HTR-8/SVneo (cell line): ENCODE measurements at regions not wholly inside any gene's neighbourhood (a gene's known extent, or its start where the extent isn't known, plus 50 kb on each side); places are given as distances from the start of the nearest gene placed in this dataset.

Experiments
- DNase-seq: peaks from one replicate; pipeline ENCODE4 v3.0.0; 2011; ENCODE audit warnings: low spot score, mixed read lengths; ENCODE audit not compliant: insufficient read length
- FAIRE-seq: peaks from 2 replicates; lab custom pipeline; 2011; peaks lifted over from hg19 to GRCh38; lab: Jason Lieb, UNC

DNA sequence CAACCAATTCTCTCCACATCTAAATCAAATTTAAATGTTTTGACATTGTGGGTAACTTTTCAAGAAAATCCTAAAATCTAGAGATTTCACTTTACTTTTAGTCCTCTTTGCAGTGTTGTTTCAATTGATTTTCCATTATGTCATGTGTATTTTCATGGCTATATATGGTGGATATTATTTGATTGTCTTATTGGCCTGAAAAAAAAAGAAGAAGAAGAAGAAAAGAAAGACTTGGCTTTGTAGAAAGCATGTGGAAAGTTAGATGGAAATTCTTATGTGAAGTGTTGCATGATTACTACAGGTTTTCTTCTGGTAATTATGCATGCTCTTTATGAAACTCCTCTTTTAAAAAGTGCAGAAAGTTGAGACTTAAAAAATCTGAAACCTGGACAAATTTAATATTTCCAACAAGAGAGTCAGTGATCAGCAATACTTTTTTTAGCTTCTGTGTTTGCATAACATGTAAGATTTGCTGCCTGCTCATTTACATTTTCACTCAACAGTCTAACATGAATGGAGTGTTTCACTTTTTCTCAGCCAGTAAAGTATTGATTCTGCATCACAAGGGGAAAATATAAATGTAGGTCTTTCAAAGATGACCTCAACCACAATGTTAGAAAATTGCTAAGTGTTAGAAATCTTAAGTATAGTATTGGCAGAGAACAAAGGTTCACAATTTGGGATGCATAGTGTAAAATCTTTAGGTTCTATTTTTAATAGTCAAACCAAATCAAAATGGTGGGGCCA, 438.7 kb downstream of the BCKDHB start:
- no peak for FAIRE-seq
- no peak for DNase-seq

DNA sequence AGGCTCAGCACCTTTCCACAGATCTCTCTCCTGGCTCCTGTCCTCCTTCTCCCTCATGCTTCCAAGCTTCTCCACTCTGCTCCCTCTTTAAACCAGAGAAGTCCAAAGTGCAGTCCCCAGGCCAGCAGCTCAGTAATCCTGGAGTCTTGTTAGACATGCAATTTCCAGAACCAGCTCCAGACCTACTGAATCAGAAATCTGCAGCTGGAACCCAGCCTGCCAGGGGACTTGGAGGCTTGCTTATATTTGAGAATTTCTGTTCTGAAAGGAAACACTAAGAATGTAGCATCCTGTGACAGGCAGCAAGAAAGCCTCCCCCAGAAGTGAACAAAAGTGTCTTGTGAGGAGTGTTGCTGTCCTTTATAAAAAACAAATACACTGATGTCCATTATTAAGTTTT, 438.1 kb downstream of the BCKDHB start:
- no peak for DNase-seq
- no peak for FAIRE-seq

DNA sequence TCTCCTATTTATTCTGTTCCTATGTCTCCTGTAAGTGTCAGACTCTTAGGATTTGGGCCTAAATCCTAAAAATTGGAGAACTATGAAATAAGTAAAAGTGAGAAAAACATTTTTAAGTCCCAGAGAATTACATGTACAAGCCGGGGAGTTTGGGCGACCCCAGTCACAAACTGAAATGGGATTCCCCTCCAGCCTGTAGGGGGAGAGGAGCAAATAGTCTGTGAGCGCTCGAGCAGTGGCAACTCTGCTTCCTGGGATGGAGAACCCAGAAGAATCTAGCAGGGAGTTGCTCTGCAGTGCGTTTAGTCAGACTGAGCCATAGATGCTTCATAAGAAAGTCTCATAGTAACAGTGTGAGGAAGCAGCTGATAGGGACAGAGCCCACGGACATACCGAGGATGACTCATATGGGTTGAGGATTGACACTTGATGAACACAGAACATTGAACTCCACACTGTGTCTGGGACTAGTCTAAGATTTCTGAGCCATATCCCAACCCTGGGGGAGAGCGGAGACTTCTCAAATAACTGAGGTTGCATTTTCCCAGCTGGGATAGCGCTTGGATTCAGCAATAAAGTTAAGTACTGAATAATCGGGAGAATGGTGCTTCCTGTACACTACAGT, 437.2 kb downstream of the BCKDHB start:
- FAIRE-seq (peak; percentile 71), DNase-seq (peak; percentile 57)

DNA sequence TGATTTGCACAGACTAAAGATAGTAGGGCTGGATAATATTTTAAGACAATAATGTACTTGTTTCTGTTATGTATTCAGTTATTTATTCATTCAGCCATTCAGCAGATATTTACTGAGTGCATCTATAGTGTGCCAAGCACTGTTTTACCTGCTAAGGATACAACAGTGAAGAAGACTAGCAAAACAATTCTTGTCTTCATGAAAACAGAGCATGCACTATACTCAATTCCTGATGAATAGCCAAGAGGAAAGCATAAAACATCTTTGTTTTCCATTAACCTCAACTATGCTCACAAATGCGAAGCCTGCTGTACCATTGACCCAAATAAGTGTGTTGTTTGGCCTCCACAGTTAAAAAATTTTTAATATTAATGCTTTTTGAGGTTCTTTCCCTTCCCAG, 436.7 kb downstream of the BCKDHB start:
- no peak for DNase-seq
- FAIRE-seq = no peak

DNA sequence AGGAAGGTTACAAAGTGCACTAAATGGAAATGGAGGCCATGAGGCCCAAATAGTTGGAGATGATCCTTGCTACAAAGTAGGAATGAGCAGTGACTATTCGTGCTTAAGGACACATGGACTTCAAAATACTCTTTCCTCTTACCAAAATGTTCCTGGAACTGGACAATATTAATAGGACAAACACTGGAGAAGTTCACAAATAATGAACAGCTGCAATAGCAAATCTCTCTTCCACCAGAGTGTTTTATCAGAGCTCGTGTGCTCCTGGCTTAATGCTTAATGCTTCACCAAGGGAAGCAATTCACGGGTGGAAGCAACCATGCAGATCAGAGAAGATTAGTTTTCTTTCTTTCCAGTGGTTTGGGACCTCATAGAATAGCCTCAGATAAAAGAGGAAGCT, 435.4 kb downstream of the BCKDHB start:
- DNase-seq (no peak), FAIRE-seq (peak; percentile 68)

DNA sequence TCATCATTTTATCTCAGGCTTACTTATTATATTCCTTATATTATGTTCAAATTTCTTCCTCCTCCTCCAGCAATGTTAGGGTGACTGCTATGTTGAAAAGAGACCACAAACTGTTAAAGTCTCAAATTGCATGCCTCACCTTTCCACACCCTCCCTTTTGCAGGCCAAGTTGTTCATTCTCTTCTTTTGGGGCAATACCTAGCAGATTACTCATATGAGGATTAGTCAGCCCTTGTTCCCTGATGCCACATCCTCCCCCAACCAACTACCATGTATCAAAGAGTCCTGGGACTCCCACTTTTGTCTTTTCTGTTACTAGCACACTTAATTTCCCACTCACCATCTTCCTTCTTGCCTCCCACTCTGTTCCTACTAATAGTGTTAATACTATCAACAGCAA, 434.7 kb downstream of the BCKDHB start:
- DNase-seq = peak; percentile 23

DNA sequence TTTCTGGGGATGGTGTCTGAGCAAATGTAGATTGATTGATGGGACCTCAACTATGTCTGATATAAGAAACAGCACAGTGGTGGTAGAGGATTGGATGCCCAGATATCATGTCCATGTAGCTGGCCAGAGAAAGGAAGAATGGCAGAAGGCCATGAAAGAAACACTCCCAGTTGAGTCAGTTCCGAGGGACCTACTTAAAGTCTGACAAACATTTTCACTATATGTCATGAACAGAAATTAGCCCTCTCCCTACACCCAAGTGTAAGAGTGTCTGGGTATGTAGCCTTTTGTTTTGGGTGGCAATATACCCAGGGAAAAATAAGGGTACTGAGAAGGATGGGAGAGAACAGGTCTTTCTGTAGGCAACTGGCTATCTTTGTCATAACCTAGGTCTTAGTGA, 434.2 kb downstream of the BCKDHB start:
- no peak for FAIRE-seq
- DNase-seq = no peak

More for the DNA sequence above, 434.7 kb downstream of the BCKDHB start:
- FAIRE-seq = peak; percentile 44

DNA sequence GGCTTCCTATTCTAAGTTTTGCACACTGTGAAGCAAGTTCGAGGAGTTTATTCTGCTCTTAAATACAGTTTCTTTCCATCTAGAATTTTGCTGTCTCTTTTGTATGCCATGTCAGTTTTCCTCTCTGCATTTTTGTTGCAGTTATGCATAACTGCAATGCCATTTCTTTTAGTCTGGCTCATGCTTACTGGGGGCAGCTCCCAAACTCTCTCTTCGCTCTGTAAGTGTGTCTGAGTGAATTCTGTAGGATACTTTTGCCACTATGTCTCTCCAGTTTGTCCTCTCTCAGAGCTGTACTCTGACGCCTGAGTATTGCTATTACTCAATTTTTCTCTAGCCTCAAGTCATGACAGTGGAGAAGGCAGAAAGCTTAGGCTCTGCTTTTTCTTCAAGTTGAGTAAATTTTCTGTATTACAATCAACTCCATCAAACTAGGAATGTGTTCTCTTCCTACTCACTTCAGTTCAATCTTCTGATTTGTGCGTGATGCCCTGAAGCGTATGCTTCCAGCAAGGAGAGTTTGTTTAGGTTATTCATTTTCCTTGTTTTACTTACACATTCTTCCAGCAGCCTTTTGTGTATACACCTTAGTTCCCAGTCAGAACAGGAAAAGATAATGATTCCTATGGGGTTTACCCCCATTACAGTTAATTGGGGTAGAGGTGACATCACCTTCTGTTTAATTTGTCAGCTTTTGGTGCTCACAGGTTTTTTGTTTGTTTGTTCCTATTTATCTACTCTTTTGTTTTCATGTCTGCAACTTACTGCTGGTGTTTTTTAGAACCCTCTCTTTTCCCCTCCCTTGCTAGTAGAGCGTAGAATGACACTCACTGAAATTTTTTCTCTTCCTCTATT, 430.9 kb downstream of the BCKDHB start:
- no peak for FAIRE-seq
- no peak for DNase-seq

DNA sequence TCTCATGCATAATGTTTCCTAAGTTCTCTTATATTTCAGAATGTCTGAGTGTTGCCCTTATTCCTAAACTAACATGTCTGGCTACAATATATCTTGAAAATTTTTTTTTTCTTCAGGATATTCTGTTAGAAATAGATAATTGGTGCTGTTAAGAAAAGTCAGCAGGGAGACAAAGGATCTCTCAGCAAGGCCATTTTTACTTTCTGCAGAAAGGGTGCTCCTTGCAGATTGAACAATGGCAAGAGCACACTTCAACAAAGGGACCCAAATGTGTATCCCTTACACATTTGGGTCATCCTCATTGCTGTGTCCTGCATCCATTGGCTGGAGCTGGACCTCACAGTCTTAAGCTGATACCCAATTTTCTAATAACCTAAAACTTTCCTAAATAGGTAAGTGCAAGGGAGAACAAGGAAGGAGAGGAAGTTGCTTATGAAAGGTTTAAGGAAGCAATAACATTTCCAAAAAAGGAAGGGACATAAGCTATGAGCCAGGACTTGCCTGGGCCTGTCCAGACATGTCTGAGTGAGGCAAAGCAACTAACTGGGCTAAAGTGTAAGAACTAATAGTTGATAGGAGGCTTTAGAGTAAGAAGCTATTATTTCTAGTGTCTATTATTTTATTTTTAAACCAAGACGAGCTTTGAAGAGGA, 429.6 kb downstream of the BCKDHB start:
- FAIRE-seq (no peak), DNase-seq (no peak)

DNA sequence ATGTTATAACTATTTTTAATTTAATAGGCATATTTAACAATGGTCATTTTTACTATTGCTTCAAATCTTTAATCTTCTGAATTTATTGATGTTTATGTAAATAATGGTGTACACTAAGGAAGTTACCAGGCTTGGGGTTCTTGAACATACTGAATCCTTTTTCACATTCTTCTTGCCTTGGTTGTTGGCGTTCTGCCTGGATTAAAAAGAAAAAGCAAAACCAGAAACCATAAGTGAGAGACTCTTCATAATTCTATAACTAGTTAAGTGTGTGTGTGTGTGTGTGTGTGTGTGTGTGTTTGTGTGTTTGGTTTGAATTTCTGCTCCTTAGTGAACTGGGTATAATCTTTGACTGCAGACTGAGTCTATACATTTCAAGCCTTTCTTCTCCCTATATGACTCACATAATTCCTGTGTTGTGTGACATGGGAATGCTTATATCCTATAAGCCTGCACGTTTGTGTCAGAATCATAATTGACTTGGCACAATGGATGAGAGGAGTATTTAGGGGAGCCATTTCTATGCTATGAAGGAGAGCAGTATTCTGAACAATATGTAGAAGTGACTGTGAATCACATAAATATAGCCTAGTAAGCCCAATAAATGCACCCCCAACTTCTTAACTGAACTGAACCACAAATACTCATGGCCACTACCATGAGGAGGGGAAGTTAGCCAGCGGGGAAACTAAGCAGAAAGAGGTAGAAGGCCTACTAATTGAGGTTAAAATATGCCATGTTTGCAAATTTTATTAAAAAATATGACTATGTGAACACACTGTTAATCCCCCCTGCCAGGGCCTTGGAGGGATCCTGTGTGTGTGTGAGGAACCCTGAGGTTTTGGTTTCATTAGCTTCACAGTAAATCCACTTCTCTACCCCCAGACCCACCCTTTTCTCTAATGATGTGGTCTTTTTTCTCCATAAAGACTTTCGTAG, 425.5 kb downstream of the BCKDHB start:
- FAIRE-seq (no peak), DNase-seq (no peak)

DNA sequence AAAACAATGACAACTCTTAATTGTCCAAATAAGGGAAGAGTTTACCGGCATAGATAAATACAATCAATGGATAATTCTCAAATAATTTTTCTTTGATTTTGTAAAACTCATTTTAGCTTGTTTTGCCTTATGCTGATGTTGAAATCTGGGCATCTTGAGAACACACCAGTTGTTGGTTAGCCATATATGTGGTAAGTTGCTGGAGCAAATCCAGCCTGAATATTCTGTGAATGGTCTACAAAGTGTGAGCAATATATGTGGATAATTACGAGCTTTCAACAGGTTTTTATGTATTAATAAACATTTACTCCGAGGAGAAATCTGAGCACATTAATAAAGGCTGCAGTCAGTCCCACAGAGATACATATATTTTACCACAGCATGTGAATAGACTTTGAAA, 423.6 kb downstream of the BCKDHB start:
- no peak for DNase-seq
- no peak for FAIRE-seq

DNA sequence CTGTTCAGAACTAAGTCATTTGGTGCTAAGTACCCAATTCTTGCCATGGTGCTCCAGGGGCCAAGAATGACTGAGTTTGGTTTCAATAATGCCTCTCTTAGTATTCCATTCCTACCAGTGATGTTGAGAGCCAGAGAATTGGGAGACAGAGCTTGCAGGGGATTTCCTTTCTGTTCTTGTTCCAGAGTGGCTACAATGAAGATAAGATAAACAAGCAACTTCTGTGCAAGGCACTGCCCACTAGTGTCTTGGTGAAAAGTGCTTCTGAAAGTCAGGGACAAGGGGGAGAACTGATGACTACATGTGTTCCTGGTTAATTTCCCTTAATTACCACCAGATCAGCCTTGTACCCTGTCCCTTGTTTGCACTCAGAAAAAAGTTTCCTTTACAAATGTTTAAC, 421.6 kb downstream of the BCKDHB start:
- no peak for DNase-seq
- no peak for FAIRE-seq

DNA sequence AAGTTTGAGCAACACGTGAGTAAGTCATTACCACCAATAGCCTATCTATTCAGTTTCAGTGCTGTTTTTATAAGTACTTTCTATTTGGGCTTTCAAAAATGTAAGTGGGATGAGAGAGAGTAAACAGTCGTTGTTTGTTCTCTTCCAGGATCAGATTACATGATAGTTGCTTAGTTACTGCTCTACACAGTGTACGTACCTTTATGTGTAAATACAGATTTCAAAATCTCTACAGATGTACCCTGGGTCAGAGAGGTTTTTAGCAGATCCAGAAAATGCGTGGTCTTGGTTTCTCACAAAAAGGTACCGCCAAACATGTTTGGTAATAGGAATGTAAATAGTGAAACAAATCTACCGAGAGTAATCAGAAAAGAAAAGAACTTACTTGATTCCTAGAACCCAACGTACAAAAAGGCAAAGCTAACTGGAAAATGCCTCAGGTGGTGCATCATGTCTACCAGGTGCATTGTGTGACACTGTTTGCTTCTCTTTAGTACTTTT, 421.1 kb downstream of the BCKDHB start:
- DNase-seq (no peak), FAIRE-seq (no peak)

DNA sequence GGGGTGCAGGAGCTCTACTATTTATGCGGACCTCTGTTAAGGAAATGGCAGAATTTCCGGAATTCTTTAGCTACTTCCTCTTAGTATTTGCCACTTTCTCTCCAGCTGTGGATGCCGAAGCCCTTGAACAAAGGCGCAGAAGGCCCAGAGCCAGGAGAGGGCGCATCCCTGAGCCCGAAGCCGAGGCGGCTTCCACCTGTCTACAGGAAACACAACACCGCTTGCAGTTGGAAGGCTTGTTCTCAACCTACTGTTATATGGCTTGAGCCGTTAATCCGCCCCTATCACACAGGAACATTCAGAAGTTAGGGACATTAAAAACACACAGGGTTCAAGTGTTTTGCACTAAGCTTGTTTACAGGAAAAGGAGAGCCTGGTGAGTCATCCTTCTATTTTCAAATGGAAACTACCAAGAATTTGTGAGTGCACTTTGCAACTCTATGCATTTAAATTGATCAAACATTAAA, 417.1 kb downstream of the BCKDHB start:
- DNase-seq = no peak
- FAIRE-seq = no peak

DNA sequence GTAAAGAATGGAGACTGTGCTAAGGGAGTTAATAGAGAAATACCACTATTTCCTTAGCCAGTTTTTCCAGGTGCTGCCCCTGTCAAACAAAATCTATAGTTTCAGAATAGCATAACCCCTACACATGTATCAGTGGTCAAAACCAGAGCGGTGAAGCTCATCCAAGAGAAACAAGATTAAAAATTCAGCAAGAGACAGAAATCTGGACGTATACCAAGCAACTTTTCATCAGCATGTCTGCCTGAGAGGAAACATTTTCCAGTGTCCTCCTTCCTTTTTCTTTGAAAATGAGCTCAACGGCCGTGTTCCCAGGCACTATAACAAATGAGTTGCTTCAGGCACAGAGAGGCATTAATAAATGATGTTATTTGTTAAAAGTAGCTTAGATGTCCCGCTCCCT, 416.5 kb downstream of the BCKDHB start:
- FAIRE-seq = no peak
- DNase-seq = no peak

DNA sequence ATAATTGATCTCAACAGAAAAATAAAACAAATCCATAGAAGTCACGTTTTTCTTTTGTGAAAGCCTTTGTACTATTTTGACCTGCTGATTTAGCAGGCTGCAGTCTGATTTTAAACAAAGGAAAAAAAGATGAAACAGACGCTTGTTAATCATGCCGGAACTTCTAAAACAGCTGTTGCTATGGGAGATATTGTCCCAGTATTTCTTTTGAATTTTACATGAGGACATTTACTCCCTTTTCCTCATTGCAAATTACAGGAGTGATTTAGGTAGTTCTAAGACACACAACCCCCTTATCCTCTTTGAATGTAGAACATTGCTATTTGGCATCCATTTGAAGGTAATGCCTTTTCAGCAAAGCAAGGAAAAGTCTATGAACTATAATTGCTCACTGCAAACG, 416.1 kb downstream of the BCKDHB start:
- FAIRE-seq (no peak), DNase-seq (no peak)

DNA sequence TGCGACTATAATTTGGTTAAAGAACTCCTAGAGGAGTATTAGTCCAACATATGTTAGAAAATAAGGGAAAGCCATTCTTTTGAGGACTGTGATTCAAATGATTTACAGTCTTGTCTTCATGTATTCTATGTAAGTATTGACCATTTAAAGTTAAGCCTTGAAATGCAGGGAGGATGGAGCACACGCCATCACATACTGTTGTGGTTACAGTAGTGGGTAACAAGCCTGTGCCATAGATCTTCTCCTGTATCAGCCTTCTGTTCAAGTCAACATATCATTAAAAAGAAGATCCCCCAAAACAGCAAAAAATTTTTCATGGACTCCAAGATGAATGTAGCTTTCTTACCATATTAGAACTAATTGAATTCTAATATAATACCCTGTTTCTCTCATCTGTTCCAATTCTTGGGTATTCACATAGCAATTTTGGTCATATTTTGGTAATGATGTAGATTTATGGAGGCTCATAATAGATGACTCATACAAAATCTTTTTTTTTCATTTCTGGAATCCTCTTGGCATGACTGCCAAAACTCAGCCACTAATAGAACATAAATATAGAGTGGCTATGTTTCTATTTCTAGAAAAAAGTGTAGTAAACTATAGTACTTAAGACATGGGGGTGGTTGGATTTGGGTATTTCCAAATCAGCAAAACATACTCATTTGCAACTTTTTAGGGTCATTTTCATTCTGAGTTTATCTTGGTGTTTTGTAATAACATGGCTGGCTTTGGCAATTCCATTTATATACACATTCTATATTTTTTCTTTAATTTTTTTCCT, 413.5 kb downstream of the BCKDHB start:
- DNase-seq (no peak), FAIRE-seq (no peak)

DNA sequence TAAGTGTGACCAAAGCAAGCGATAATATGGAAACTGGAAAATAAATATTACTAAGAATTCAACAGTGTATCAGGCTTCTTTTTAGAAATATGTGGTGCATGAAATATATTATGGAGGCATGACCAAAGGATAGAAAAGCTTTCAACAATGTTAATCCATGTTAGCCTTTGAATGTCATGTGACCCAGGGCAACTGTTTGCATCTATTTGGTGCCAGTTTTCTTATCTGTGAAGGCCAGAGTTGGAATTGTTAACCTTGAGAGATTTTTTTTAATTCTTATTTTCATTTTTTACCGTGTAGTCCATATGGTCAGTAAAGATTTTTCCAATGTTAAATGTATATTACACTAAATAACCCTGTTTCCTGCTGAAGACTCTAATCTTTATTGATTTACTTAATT, 411.1 kb downstream of the BCKDHB start:
- DNase-seq = no peak
- no peak for FAIRE-seq
